HTR-8/SVneo (cell line): ENCODE measurements at regions not wholly inside any gene's neighbourhood (a gene's known extent, or its start where the extent isn't known, plus 50 kb on each side); places are given as distances from the start of the nearest gene placed in this dataset.
A peak's percentile ranks its signal among the peaks of the same experiment; 100 is the strongest.
"Not testable (repeated sequence)": the region's sequence is repeated elsewhere in the genome, so short reads cannot be mapped to it uniquely, and the experiment has no call there.

Experiments used
- DNase-seq: peaks from one replicate; pipeline ENCODE4 v3.0.0; 2011; ENCODE audit warnings: low spot score, mixed read lengths; ENCODE audit not compliant: insufficient read length
- FAIRE-seq: peaks from 2 replicates; lab custom pipeline; 2011; peaks lifted over from hg19 to GRCh38; lab: Jason Lieb, UNC

GRCh38 chr10:11691319-11691755, 50.8 kb upstream of the ECHDC3 start:
- no peak for DNase-seq
- FAIRE-seq: no peak

- no peak for DNase-seq
- FAIRE-seq: no peak
These were observed 52.0 kb upstream of the ECHDC3 start for GRCh38 chr10:11689945-11690736.

GRCh38 chr10:11688448-11688795, 53.8 kb upstream of the ECHDC3 start:
- not testable (repeated sequence) for DNase-seq, FAIRE-seq

GRCh38 chr10:11687779-11688447, 54.3 kb upstream of the ECHDC3 start:
- no peak for DNase-seq
- FAIRE-seq: no peak

- FAIRE-seq (no peak), DNase-seq (no peak)
These were observed 54.8 kb upstream of the ECHDC3 start for GRCh38 chr10:11687357-11687771.

GRCh38 chr10:11685787-11686218, 56.4 kb upstream of the ECHDC3 start:
- FAIRE-seq: no peak

GRCh38 chr10:11684717-11685645, 57.2 kb upstream of the ECHDC3 start:
- no peak for FAIRE-seq
- DNase-seq: peak; percentile 84

More at GRCh38 chr10:11685787-11686218, 56.4 kb upstream of the ECHDC3 start:
- DNase-seq: no peak

- DNase-seq, FAIRE-seq: not testable (repeated sequence)
These were observed 57.9 kb upstream of the ECHDC3 start for GRCh38 chr10:11684341-11684716.

- no peak for FAIRE-seq
- DNase-seq: no peak
These were observed 58.5 kb upstream of the ECHDC3 start for GRCh38 chr10:11683529-11684320.

GRCh38 chr10:11682851-11683250, 59.3 kb upstream of the ECHDC3 start:
- FAIRE-seq (no peak), DNase-seq (no peak)

GRCh38 chr10:11682267-11682683, 59.9 kb upstream of the ECHDC3 start:
- no peak for DNase-seq
- FAIRE-seq: no peak

- no peak for DNase-seq
- FAIRE-seq: no peak
These were observed 61.7 kb upstream of the ECHDC3 start for GRCh38 chr10:11680496-11680895.

- DNase-seq: no peak
- FAIRE-seq: no peak
These were observed 62.2 kb upstream of the ECHDC3 start for GRCh38 chr10:11679946-11680345.

- DNase-seq: no peak
- no peak for FAIRE-seq
These were observed 63.9 kb upstream of the ECHDC3 start for GRCh38 chr10:11678074-11678793.

- FAIRE-seq (no peak), DNase-seq (no peak)
These were observed 64.7 kb upstream of the ECHDC3 start for GRCh38 chr10:11677480-11677879.

- DNase-seq (no peak), FAIRE-seq (no peak)
These were observed 62.2 kb upstream of the USP6NL start for GRCh38 chr10:11673346-11674280.

- FAIRE-seq: no peak
These were observed 61.4 kb upstream of the USP6NL start for GRCh38 chr10:11672836-11673235.

GRCh38 chr10:11670381-11670780, 58.9 kb upstream of the USP6NL start:
- FAIRE-seq: no peak

More at GRCh38 chr10:11672836-11673235, 61.4 kb upstream of the USP6NL start:
- no peak for DNase-seq

More at GRCh38 chr10:11670381-11670780, 58.9 kb upstream of the USP6NL start:
- DNase-seq: no peak
